ENCODE measurements at regions not wholly inside any gene's neighbourhood (a gene's known extent, or its start where the extent isn't known, plus 50 kb on each side); places are given as distances from the start of the nearest gene placed in this dataset.
A peak's percentile ranks its signal among the peaks of the same experiment; 100 is the strongest.

DNA sequence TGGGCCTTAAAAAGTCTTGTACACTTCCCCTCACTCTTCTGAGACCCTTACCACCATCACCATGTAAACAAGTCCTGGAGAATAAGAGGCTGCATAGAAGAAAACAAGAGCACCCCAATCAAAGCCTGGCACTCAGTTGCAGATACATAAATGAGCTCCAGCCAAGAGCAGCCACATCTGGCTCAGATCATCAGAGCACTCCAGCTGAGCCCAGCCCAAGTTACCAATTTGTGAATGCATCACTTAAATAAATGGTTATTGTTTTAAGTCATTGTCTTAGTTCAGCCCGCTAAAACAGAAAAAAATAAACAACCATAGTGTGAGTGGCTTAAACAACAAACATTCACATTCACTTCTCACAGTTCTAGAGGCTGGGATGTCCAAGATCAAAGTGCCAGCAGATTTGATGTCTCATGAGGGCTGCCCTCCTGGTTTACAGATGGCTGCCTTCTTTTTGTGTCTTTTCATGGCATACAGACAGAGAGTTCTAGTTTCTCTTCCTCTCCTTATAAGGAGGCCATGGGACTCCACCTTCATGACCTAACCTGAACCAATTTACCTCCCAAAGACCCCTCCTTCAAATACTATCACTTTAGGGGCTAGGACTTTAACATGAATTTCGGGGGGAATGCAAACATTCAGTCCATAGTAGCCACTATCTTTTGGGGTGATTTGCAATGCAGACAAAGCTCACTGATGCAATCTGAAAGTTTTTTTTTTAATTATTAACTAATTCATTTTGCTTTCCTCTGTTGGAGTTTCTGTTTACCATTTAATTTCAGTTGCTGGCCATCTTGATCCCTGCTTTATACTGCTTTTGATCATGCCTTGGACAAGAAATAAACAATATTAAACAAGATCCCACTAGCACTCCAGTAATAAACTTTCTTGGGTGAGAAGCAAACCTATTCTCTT is 187.5 kb upstream of the ACVR2A start:
- FAIRE-seq: no peak
- no peak for DNase-seq
- intact Hi-C loops (cut with DNase I): no loop called here
- H3K4me1 ChIP-seq (ENCODE audit: control insufficient read depth in 2 of 3, insufficient read depth in 2 of 3, low read depth in 1 of 3, low read length in 3 of 3): no peaks in the 10 kb centered on the region
- no peak overlapping the region for H3K9ac ChIP-seq (ENCODE audit: low read length in 3 of 3)
- no peaks in the 10 kb centered on the region for H3K9me3 ChIP-seq (ENCODE audit: control insufficient read depth in 2 of 3, insufficient read depth in 1 of 3, low read length in 3 of 3)
- TF ChIP-seq, protein P1, sequence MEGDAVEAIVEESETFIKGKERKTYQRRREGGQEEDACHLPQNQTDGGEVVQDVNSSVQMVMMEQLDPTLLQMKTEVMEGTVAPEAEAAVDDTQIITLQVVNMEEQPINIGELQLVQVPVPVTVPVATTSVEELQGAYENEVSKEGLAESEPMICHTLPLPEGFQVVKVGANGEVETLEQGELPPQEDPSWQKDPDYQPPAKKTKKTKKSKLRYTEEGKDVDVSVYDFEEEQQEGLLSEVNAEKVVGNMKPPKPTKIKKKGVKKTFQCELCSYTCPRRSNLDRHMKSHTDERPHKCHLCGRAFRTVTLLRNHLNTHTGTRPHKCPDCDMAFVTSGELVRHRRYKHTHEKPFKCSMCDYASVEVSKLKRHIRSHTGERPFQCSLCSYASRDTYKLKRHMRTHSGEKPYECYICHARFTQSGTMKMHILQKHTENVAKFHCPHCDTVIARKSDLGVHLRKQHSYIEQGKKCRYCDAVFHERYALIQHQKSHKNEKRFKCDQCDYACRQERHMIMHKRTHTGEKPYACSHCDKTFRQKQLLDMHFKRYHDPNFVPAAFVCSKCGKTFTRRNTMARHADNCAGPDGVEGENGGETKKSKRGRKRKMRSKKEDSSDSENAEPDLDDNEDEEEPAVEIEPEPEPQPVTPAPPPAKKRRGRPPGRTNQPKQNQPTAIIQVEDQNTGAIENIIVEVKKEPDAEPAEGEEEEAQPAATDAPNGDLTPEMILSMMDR (IDR thresholded peaks at IDR 0.05; ENCODE audit: borderline replicate concordance, extremely low read depth, insufficient read depth): no peak
- H3K36me3 ChIP-seq (ENCODE audit: control insufficient read depth in 2 of 3, insufficient read depth in 3 of 3, low read length in 3 of 3): no peaks in the 10 kb centered on the region
- H3K27ac ChIP-seq (ENCODE audit: low read depth in 2 of 2, low read length in 2 of 2): no peak overlapping the region
- no peaks in the 10 kb centered on the region for H3K27me3 ChIP-seq (ENCODE audit: control insufficient read depth, insufficient read depth, low read length)
- no peak overlapping the region for H3K4me3 ChIP-seq (ENCODE audit: low read length in 3 of 3)

DNA sequence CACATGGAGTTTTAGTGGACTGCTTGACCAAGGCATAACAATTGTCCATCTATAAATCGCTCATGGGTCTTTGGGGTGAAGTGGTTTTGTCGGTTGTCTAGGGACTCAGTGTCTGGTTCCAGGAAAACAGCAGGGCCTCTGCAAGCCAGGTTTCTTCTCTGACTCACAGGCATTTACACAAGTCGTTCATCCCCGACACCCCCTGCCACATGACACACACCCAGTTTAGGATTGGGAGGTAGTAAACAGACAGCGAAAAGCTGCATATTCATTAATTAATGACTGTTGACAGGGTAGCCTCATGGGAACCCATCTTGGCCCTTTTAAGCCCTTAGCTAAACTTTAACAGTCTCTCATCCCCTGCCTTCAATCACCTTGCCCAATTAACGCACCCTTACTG is 194.8 kb upstream of the ACVR2A start:
- intact Hi-C loops (cut with DNase I): no loop called here
- H3K27ac ChIP-seq (ENCODE audit: low read depth in 2 of 2, low read length in 2 of 2): no peak overlapping the region
- no peaks in the 10 kb centered on the region for H3K36me3 ChIP-seq (ENCODE audit: control insufficient read depth in 2 of 3, insufficient read depth in 3 of 3, low read length in 3 of 3)
- TF ChIP-seq, protein P1 (IDR thresholded peaks at IDR 0.05; ENCODE audit: borderline replicate concordance, extremely low read depth, insufficient read depth): no peak
- no peak overlapping the region for H3K9ac ChIP-seq (ENCODE audit: low read length in 3 of 3)
- H3K4me3 ChIP-seq (ENCODE audit: low read length in 3 of 3): no peak overlapping the region
- DNase-seq (no peak), FAIRE-seq (no peak)
- no peaks in the 10 kb centered on the region for H3K27me3 ChIP-seq (ENCODE audit: control insufficient read depth, insufficient read depth, low read length)
- H3K4me1 ChIP-seq (ENCODE audit: control insufficient read depth in 2 of 3, insufficient read depth in 2 of 3, low read depth in 1 of 3, low read length in 3 of 3): no peaks in the 10 kb centered on the region
- H3K9me3 ChIP-seq (ENCODE audit: control insufficient read depth in 2 of 3, insufficient read depth in 1 of 3, low read length in 3 of 3): no peaks in the 10 kb centered on the region

DNA sequence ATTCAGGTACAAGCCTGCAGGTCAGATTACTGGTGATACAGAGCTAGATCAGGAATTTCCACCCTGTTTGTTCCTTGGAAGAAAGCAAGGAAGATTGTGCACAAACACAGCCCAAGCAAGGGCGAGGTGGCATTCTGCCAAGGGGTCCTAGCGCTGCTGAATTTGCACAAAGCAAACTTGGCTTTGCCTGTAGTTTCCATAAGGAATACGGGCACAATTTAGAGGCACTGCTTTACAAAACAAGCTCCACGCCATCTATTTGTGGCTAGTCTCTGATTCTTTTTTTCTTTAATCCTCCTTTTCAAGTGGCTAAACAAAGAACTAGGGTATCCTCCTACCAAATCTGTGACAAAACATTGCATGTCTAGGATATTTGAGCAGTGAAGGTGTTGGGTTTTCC is 195.5 kb upstream of the ACVR2A start:
- TF ChIP-seq, protein P1 (IDR thresholded peaks at IDR 0.05; ENCODE audit: borderline replicate concordance, extremely low read depth, insufficient read depth): no peak
- DNase-seq (peak in 2 of 5 donors; percentile 25 to 32), FAIRE-seq (no peak)
- H3K36me3 ChIP-seq (ENCODE audit: control insufficient read depth in 2 of 3, insufficient read depth in 3 of 3, low read length in 3 of 3): no peaks in the 10 kb centered on the region
- H3K27me3 ChIP-seq (ENCODE audit: control insufficient read depth, insufficient read depth, low read length): no peaks in the 10 kb centered on the region
- intact Hi-C loops (cut with DNase I): no loop called here
- H3K4me1 ChIP-seq (ENCODE audit: control insufficient read depth in 2 of 3, insufficient read depth in 2 of 3, low read depth in 1 of 3, low read length in 3 of 3): no peaks in the 10 kb centered on the region
- H3K4me3 ChIP-seq (ENCODE audit: low read length in 3 of 3): no peak overlapping the region
- H3K9me3 ChIP-seq (ENCODE audit: control insufficient read depth in 2 of 3, insufficient read depth in 1 of 3, low read length in 3 of 3): no peaks in the 10 kb centered on the region
- no peak overlapping the region for H3K27ac ChIP-seq (ENCODE audit: low read depth in 2 of 2, low read length in 2 of 2)
- H3K9ac ChIP-seq (ENCODE audit: low read length in 3 of 3): no peak overlapping the region

Measured in kidney (tissue), 13 donors.